Stimulated activated CD4-positive, alpha-beta T cell treated with anti-CD3 and anti-CD28 coated beads, TNF-alpha, amount 100 ng/mL, for 48 hours (primary cell): ENCODE measurements at regions not wholly inside any gene's neighbourhood (a gene's known extent, or its start where the extent isn't known, plus 50 kb on each side); places are given as distances from the start of the nearest gene placed in this dataset.

Experiments used
- DNase-seq, 3 donors: peaks; one replicate each; pipeline ENCODE4 v3.0.0-alpha.2; 2020; ENCODE audit warnings: low read depth in 3 of 3

DNA sequence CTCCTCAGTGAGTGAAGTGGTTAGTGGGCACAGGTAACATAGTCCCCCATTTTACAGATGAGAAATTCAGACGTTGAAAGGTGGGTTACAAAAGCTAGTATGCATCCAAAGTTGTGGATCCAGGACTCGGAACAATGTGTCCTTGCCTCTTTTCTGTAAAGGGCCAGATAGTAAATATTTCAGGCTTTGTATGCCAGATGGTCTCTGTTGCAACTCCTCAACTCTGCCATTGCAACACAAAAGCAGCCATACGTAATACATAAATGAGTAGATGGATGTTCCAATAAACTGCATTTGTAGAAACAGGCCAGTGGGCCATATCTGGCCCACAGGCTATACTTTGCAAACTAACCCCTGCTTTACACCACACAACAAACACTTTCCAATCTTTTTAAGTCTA lies 166.6 kb upstream of the PKDCC start:
- no peak for DNase-seq

DNA sequence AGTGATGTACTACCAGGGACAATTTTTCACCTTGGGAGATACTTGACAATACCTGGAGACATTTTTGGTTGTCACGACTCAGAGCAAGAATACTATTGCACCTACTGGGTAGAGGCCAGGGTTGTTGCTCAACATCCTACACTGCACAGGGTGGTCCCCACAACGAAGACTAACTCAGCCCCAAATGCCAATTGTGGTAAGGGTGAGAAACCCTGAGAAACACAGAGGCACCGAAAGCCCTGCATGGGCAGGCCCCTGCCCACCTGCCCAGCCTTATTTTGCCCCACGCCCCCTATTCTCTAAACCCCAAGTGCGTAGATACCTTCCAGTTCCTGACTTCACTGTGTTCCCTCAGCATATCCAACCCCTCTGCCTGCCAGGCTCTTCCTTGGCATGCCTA lies 163.1 kb upstream of the PKDCC start:
- no peak for DNase-seq

DNA sequence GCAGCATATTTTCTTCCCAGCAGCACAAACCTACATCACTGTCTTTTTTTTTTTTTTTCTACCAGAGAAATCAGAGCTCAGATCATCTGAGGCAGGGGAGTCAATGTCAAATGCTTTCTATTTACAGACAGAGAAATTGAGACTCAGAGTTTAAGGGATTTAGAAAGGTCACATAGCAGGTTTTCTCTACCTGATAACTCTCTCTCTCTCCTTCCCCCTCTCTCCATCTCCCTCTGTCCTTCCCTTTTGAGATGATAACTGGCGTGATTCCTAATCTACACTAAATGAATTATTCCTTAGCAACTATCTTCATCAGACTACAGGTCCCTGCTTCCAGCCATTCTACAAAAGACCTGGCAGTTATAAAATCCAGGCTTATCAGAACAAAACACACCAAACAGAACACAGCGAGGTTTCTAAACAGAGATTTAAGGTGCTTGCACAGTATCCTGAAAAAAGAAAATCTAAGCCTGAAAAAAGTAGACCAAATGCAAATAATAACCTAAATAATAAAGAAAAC lies 161.6 kb upstream of the PKDCC start:
- DNase-seq, result no peak

DNA sequence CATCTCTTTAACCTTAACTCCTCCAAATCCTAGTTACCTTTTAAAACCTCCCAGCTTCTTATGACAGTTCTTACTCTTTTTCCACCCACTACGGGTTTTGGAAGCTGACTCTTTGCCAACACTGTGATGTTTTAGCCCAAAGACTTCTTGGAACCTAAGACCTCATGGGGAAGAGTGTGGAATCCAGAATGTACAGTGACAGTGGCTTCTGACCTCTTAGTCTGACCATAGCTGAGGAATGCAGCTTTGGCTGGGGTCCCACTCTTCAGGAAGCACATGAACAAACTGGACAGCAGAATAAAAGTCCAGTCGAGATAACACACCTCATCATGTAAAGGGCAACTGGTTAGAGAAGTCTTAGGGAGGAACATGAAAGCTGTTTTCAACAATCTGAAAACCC lies 161.1 kb upstream of the PKDCC start:
- DNase-seq, result no peak

DNA sequence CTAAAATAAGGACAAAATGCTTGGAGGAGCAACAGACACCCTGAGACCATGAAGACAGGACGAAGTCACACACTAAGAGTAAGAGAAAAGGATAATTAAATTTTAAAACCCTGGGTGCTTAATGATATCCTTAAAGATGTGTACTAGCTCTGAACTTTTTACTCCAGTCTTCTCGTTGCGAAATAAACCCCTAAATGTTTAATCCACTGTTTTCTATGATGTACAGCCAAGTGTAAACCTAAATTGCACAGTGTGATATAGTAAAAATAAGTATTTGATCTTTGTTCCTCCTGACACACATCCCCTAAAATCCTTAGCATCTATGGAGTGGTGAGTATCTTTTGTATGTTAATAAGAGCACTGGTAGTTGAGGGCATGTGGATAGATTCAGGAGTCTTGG lies 157.5 kb upstream of the PKDCC start:
- DNase-seq, result no peak

DNA sequence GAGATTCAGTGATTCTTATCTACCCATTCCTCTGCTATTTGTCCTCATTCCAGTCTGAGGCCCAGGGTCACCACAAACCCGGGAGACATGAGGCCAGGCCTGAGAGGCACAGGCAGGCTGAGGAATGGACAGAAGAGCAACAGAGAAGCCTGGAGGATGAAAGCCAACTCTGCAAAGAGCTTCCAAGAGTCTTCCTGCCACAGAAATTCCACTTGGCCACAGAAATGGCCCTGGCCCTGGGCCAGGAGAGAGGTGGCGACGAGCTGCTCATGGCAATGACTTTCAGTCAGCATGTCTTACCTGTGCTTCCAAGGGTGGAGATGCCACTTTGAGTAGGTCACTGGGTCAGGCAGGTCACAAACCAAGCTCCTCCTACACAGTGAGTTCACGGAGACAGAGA lies 155.3 kb upstream of the PKDCC start:
- no peak for DNase-seq

DNA sequence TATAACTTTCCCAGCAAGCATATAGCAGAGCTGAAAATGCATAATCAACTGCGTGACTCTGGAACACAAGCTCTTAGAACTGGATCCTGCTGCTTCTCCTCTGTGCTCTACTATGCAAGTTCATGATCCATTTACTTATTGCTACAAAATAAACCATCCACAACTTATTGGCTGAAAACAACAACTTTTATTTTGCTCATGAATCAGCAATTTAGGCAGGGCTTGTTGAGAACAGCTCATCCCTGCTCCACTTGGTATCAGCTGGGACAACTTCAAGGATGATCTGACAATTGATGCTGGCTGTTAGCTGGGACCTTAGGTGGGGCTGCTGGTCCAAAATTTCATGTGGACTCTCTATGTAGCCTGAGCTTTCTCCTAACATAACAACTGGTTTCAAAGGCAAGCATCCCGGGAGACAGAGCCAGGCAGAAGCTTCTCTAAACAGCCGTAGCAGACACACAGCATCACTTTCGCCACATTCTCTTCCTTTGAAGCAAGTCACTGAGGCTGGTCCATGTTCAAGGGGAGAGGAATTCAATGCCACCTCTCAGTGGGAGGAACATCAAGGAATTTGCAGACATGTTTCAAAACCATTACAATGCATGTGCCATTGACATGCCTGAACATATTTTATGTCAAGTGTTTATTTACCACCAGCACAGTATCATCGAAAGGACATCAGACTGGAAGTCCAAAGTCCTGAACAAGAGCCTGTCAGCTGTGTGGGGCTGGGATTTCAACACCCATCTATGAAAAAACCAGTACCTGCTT lies 153.1 kb upstream of the PKDCC start:
- no peak for DNase-seq

DNA sequence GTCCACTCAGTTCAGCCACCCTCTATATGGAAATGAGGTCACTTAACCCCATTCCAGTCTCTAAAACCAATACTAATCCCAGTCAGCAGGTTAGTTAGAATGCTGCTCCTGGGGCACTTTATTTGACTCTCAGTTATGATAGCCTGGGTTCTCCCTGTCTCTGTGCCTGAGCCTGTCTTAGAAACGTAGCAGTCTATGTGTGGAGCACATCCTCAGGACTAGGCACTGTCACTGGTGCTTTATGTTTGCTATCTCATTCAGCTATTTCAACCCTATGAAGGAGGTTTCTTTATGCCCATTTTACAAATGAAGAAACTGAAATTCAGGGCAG lies 152.5 kb upstream of the PKDCC start:
- DNase-seq, result no peak

DNA sequence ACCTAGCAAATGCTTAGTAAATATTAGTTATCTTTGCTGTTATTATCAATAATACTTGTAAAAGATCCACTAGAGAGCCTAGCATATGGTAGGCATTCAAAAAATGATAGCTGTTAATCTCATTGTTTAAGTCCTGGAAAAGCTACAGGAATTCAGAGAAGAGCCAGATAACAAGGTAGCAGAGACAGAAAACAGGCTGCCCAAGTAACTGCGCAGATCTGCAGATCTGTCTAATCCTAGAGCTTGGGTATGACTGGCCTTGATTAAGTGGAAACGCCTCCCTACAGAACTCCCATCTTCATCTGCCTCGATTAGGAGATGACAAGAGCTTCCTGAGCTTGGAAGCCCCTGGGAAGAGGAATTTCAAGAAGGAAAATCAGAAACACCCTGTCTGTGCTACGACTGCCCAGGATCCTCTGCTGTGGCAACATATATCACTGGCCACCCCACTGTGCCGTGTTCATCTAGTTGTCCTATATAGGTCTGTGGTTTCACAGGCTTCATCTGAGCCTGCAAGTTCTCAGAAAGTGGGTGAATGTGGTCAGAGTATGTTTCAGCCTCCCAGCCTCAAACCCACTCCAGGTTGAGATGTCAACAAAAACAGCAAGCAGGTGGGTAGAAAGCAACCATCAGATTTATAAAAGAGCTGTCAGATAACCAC lies 151.5 kb upstream of the PKDCC start:
- DNase-seq, result no peak

DNA sequence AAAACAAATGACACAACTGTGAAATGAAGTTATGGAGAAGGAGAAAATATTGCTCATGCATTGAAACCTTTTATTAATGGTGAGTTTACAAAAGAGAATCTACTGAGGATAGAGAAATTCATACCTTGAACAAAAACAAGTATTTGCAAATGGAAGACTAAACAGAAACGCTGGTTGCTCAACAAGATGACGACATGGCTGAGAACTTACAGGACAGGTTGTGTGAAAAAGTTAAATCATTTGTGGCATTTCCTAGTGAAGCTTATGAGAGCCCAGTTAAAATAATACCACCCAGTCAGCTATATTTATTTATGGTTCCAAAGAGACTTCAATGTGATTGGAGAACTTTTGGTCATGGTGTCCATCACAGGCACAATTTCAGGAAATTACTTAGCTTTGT lies 148.6 kb upstream of the PKDCC start:
- DNase-seq, result no peak

DNA sequence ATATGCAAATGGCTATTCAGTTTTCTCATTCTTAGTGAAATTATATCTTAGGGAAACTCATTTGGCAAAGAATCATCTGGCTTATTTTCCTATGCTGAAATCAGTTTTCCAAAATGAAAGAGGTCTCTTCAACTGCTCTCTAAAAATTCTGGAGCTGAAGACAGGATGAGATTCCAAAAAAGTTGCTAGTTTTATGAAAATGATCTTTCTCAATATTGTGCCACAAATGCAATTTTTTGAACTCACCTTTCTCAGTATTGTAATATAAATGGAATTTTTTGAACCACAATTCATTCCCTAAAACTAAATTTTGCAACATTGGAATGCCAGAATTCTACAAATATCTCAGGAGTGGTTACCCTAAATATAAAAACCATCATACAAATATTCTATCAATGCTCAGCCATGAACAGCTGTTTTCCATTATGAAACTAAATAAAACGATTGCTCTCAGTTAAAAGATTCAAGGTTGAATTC lies 147.7 kb upstream of the PKDCC start:
- no peak for DNase-seq

DNA sequence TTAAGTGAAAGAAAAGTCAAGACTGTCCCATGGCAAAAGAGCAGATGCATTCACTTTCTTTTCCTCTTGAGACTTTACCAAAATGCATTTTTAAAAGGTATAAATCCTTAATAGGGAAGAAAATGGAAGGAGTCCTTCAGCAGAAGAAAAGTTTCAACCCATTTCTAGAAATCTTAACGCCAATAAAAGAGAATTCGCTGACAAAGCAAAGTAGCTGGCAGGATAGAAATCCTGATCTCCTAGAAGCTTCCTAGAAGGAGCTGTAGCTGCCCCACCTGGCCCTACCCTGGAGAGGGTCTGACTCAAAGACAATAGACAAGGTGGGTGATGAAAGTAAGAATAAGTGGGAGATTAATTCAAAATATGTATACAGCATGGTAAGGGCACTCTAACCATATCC lies 144.9 kb upstream of the PKDCC start:
- DNase-seq, result no peak

DNA sequence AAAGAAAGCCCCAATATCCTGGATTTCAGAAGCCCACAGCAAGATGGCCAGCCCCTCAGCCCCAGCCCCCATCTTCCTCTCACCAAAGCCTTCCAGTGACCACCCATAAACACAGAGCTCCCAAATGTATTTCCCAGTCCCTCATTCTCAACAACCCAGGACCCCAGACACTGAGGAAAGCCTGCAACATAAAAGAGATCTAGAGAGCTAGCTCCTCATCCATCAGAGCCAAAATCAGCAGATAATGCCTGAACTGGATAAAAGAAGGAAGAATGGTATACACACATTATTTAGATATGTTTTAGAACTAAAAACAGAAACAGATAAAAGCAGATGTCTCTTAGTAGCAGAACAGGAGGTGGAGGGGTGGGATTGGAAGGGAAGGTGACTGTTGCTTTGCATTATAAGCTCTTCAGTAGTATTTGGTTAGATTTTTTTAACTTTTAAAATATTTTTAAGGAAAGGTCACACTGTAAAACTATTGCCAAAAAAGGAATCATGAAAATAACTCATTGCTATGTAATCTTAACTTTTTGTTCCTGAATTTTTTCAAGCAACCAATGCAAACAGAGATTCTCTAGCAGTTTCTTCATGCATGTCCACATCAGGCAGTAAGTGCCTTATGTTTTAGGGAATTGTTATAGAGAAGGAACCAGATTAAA lies 144.2 kb upstream of the PKDCC start:
- no peak for DNase-seq

DNA sequence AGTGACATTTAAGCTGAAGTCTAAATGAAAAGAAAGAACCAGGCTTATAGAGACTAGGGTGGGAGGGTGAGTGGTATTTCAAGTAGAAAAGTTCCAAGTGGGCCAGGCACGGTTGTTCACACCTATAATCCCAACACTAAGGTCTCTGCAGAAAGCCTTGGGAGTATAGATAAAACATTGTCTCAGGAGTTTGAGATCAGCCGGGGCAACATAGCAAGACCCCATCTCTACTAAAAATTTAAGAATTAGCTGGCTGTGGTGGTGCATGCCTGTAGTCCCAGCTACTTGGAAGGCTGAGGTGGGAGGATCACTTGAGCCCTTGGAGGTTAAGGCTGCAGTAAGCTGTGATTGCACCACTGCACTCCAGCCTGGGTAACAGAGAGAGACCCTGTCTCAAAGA lies 143.4 kb upstream of the PKDCC start:
- DNase-seq, result no peak

DNA sequence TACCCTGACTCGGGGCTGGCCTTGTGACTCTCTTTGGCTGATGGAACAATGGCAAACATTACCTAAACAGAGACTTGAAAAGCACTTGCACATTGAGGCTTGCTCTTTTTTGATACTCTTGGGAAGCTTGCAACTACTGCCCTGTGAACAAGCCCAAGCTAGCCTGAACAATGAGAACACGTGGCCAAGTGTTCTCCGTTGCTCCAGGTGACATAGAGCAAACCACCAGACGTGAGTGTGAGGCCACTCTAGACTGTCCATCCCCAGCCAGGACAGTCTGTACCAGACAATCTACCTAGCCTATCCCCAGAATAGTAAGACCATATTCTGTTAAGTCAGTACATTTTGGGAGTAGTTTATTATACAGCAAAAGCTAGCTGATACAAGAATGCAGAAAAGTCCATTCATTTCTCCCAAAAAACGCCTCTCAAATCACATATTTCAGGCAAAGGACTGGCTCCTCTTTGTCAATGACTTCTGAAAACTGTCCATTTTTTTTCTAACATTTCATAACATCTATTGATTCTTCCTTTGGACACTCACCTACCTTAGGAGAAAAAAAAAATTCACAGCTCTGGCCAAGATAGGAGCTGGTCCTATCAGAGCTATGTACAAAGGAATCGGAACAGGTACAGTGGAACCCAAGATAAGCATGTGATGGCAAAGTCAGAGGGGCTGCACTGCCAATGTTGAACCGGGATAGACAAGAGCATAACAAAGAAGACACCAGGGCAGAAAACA lies 142.1 kb upstream of the PKDCC start:
- DNase-seq, result no peak

DNA sequence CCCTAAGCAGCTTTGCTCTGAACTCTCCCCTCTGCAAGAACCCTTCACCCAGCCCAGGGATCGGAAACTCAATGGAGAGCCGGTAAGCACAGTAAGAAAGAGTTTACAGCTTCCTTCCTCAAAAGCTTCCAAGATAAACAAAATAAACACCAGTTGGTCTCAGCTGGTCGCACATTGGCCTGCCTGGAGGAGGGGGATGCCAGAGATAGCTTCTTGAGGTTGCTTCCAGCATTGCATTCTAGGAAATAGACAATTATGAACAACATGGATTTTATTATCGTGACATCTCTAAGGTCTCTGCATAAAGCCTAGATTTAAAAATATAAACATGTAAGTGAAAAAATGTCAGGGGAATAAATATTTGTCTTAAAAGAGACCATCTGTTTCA lies 141.5 kb upstream of the PKDCC start:
- DNase-seq, result no peak

DNA sequence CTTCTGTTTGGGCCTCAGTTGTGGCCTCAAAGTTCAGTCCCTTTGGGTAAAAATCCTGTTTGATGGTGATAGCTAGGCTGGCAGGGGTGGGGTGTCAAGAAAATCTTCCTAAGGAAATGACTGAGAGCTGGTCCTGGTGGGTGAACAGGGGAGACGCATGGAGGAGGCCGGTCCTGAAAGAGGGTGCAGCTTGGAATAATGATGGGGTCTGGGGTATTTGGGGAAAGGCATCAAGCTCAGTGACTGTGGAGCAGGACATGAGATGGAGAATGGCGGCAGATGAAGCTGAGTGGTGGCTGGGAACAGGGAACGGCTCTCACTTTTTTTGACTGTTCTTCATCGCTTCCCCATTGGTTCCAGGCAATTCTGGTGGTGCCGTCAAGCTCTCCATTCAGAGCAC lies 140.7 kb upstream of the PKDCC start:
- no peak for DNase-seq

DNA sequence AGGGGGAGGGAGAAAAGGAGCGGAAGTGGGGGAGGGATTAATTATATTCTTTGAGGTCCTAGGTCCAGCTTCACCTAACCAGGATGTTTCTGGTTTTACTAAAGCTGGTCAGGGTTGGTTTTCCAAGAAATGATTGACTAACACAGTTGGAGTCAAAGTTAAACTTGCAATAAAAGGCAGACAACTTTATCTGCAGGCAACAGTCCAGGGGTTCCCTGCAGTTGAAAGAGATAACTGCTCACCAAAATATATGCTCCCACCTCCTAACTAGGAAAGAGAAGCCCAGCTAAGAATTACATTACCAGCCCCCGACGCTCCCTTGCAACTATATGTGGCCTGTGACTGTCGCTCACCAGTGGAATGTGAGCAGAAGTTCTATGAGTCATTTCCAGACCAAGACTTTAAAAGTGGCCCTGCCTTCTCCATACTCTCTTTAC lies 140.0 kb upstream of the PKDCC start:
- DNase-seq, result no peak

DNA sequence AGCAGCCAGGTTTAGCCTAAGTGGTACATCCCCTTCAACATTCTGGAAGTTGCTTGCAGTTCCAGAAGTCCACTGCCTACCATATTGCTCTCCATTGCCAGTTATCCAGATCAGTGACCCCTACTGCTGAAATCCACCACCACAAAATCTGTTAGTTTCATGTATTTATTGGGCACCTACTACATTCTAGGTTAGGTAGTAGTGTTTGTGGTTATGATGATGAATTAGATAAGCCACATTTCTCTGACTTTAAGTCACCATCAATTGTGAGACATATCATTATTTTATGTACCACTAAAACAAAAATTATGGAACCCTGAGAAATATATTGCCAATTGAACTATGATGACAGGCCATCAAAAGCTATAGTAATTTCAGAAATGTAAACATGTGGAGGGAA lies 139.5 kb upstream of the PKDCC start:
- DNase-seq, result no peak

DNA sequence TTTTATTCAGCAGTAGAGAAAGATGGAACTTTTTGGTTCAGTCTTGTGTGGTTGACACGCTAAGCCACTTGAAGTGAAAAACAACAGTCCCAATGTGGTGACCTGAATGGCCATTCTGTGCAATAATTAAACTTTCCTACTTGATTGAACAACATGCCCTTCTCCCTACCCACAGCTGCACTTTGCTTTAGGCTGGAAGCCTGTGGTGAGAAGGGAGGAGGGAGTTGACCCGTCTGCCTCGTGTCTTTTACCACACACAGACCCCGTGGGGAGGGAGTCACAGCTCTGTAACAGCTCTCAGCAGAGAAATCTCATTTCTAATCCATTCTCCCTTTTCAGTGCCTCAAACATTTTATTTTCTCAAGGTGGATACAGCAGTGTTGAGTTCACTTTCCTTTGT lies 138.2 kb upstream of the PKDCC start:
- no peak for DNase-seq

DNA sequence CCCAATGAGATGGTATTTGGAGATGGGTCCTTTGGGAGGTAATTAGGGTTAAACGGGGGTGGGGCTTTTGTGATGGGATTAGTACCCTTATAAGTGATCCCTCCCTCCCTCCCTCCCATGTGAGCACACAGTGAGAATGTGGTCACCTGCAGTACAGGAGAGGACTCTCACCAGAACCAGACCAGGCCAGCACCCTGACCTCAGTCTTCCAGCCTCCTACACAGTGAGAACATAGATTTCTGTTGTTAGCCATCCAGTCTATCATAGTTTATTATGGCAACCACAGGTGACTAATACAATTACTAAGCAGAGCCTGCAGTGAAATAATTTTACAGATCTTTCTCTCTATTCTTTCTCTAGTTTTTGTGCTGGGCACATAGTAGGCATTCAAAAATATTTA lies 137.7 kb upstream of the PKDCC start:
- no peak for DNase-seq

DNA sequence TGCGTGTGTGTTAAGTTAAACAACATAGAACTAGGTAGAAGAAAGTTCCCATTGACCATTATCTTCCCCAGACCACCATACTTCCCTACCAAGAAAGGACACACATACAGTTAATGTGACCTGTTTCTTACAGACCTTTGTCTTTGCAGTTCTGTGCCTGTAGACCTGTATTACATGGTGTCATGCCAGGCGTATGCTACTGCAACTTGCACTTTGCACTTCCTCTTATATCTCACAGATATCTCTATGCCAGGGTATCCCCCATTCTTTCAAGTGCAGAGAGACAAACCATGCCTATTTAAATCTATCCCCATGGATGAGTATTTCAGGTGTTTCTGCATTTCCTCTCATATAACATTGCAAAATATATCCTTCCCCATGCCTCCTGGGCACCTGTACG lies 136.8 kb upstream of the PKDCC start:
- no peak for DNase-seq
